IMR-90 (cell line): ENCODE measurements at regions not wholly inside any gene's neighbourhood (a gene's known extent, or its start where the extent isn't known, plus 50 kb on each side); places are given as distances from the start of the nearest gene placed in this dataset.

Experiments
- ATAC-seq: fragments of 200-7000 bp; cut with Tn5 transposase; 2 replicates; pipeline ENCODE4 v1.9.1; 2020; ENCODE audit warnings: low read depth, mild to moderate bottlenecking, moderate library complexity
- BruUV-seq: library from RNA; stranded (reverse); fragments of 400-500 nt; replicated peaks from 2 replicates; lab custom pipeline; 2021; lab: Mats Ljungman, UMichigan
- CTCF ChIA-PET: fragments of 300-600 bp; formaldehyde crosslinking; extraction: SDS; loops from one replicate; lab custom pipeline; 2021; ENCODE audit warnings: antibody characterized with exemption; lab: Yijun Ruan, JAX
- POLR2A ChIA-PET: fragments of 300-600 bp; sonication (Branson Sonifier 250); formaldehyde crosslinking; loops from one replicate; lab custom pipeline; 2022; ENCODE audit warnings: antibody characterized with exemption; ENCODE audit not compliant: unreplicated experiment; lab: Charles Lee
- DNase-seq: peaks from one replicate; pipeline ENCODE4 v3.0.0; 2013
- H2AFZ ChIP-seq: replicated peaks from 2 replicates; pipeline ENCODE3; 2013; ENCODE audit warnings: low read length, mild to moderate bottlenecking; ENCODE audit not compliant: poor library complexity
- H2AK5ac ChIP-seq: 2 replicates; pipeline ENCODE4 v1.6.1; 2013; ENCODE audit warnings: low read depth, low read length, inconsistent platforms
- H2AK9ac ChIP-seq: replicated peaks from 2 replicates; pipeline ENCODE3; 2013; ENCODE audit warnings: mild to moderate bottlenecking, low read depth, low read length, moderate library complexity; ENCODE audit not compliant: poor library complexity
- H2BK120ac ChIP-seq: 2 replicates; pipeline ENCODE4 v1.6.1; 2013; ENCODE audit warnings: low read depth, low read length, inconsistent platforms
- H2BK15ac ChIP-seq: 3 replicates; pipeline ENCODE4 v1.6.1; 2013; ENCODE audit warnings: low read depth, low read length, inconsistent platforms
- H2BK20ac ChIP-seq: 2 replicates; pipeline ENCODE4 v1.6.1; 2013; ENCODE audit warnings: low read depth, mild to moderate bottlenecking, inconsistent platforms, low read length, moderate library complexity
- H2BK5ac ChIP-seq: 2 replicates; pipeline ENCODE4 v1.6.1; 2013; ENCODE audit warnings: mild to moderate bottlenecking, low read depth, low read length, inconsistent platforms; ENCODE audit not compliant: poor library complexity, severe bottlenecking
- H3K14ac ChIP-seq: replicated peaks from 2 replicates; pipeline ENCODE4 v1.6.1; 2013; ENCODE audit warnings: low read depth, low read length, inconsistent platforms
- H3K18ac ChIP-seq: 2 replicates; pipeline ENCODE4 v1.6.1; 2013; ENCODE audit warnings: low read depth, low read length, control low read depth
- H3K23ac ChIP-seq: 2 replicates; pipeline ENCODE4 v1.6.1; 2013; ENCODE audit warnings: low read depth, low read length, inconsistent platforms
- H3K27ac ChIP-seq: 2 replicates; pipeline ENCODE4 v1.5.1; 2013; ENCODE audit warnings: mild to moderate bottlenecking, control low read depth, low read length; ENCODE audit not compliant: insufficient read depth
- H3K27me3 ChIP-seq: 2 replicates; pipeline ENCODE4 v1.6.1; 2013; ENCODE audit warnings: low read length; ENCODE audit not compliant: control insufficient read depth, insufficient read depth
- H3K36me3 ChIP-seq: 2 replicates; pipeline ENCODE4 v1.6.1; 2013; ENCODE audit warnings: low read length, mixed read lengths; ENCODE audit not compliant: control insufficient read depth, insufficient read depth
- H3K4ac ChIP-seq: 2 replicates; pipeline ENCODE4 v1.6.1; 2013; ENCODE audit warnings: low read depth, low read length, inconsistent platforms
- H3K4me1 ChIP-seq: 2 replicates; pipeline ENCODE4 v1.6.1; 2013; ENCODE audit warnings: low read length, mixed read lengths; ENCODE audit not compliant: control insufficient read depth, insufficient read depth
- H3K4me2 ChIP-seq: 2 replicates; pipeline ENCODE4 v1.6.1; 2013; ENCODE audit warnings: low read depth, mild to moderate bottlenecking, control low read depth, low read length, moderate library complexity
- H3K4me3 ChIP-seq: 2 replicates; pipeline ENCODE4 v1.5.1; 2013; ENCODE audit warnings: low read depth, mild to moderate bottlenecking, control low read depth, low read length, moderate library complexity; ENCODE audit not compliant: insufficient read depth
- H3K56ac ChIP-seq: 2 replicates; pipeline ENCODE4 v1.6.1; 2013; ENCODE audit warnings: low read length, inconsistent platforms; ENCODE audit not compliant: insufficient read depth; ENCODE audit errors: extremely low read depth
- H3K79me1 ChIP-seq, 2 experiments: 2 replicates each; pipeline ENCODE4 v1.6.1; 2013; ENCODE audit warnings: low read length in 2 of 2, inconsistent platforms in 1 of 2, low read depth in 1 of 2
- H3K9ac ChIP-seq: 2 replicates; pipeline ENCODE4 v1.6.1; 2013; ENCODE audit warnings: low read depth, low read length, control low read depth
- H3K9me1 ChIP-seq: 2 replicates; pipeline ENCODE4 v1.6.1; 2013; ENCODE audit warnings: low read length, inconsistent platforms; ENCODE audit not compliant: insufficient read depth
- H3K9me3 ChIP-seq: 2 replicates; pipeline ENCODE4 v1.6.1; 2013; ENCODE audit warnings: low read length; ENCODE audit not compliant: control insufficient read depth, insufficient read depth
- H4K20me1 ChIP-seq: 2 replicates; pipeline ENCODE4 v1.6.1; 2013; ENCODE audit warnings: low read length, inconsistent platforms; ENCODE audit not compliant: insufficient read depth
- H4K5ac ChIP-seq: 2 replicates; pipeline ENCODE4 v1.6.1; 2013; ENCODE audit warnings: mild to moderate bottlenecking, low read depth, low read length, control low read depth
- H4K8ac ChIP-seq, 2 experiments: 2 replicates each; pipeline ENCODE4 v1.6.1; 2013; ENCODE audit warnings: low read depth in 2 of 2, low read length in 2 of 2, control low read depth in 1 of 2, inconsistent platforms in 1 of 2
- H4K91ac ChIP-seq: 2 replicates; pipeline ENCODE4 v1.6.1; 2013; ENCODE audit warnings: low read depth, low read length, inconsistent platforms; ENCODE audit not compliant: insufficient read depth
- BHLHE40 ChIP-seq: fragments of 150-350 bp; IDR thresholded peaks from 2 replicates; pipeline ENCODE4 v1.6.1; 2016; ENCODE audit warnings: mild to moderate bottlenecking, low read depth, low read length
- CEBPB ChIP-seq: IDR thresholded peaks from 2 replicates; pipeline ENCODE4 v1.6.1; 2012; ENCODE audit warnings: low read depth, low read length, improper control_type of control experiment
- CHD1 ChIP-seq: IDR thresholded peaks from 2 replicates; pipeline ENCODE4 v1.6.1; 2012; ENCODE audit warnings: low read depth, low read length, improper control_type of control experiment
- FOS ChIP-seq: fragments of 150-350 bp; IDR thresholded peaks from 2 replicates; pipeline ENCODE4 v1.6.1; 2016; ENCODE audit warnings: low read depth, low read length
- MAFK ChIP-seq: IDR thresholded peaks from 2 replicates; pipeline ENCODE4 v1.6.1; 2012; ENCODE audit warnings: low read depth, low read length, improper control_type of control experiment
- MAZ ChIP-seq: IDR thresholded peaks from 2 replicates; pipeline ENCODE4 v1.6.1; 2012; ENCODE audit warnings: low read depth, mild to moderate bottlenecking, low read length, improper control_type of control experiment, moderate library complexity, borderline replicate concordance
- MXI1 ChIP-seq: IDR thresholded peaks from 2 replicates; pipeline ENCODE4 v1.6.1; 2012; ENCODE audit warnings: low read depth, mild to moderate bottlenecking, low read length, moderate library complexity, borderline replicate concordance
- NFE2L2 ChIP-seq: fragments of 150-350 bp; IDR thresholded peaks from 2 replicates; pipeline ENCODE4 v1.6.1; 2016; ENCODE audit warnings: low read depth, mild to moderate bottlenecking, low read length
- POLR2A ChIP-seq: IDR thresholded peaks from 2 replicates; pipeline ENCODE4 v1.6.1; 2012; ENCODE audit warnings: mild to moderate bottlenecking, low read depth, low read length
- RAD21 ChIP-seq: IDR thresholded peaks from 2 replicates; pipeline ENCODE4 v1.6.1; 2012; ENCODE audit warnings: low read length, improper control_type of control experiment
- RCOR1 ChIP-seq: IDR thresholded peaks from 2 replicates; pipeline ENCODE4 v1.6.1; 2012; ENCODE audit warnings: mild to moderate bottlenecking, low read length, improper control_type of control experiment; ENCODE audit not compliant: insufficient replicate concordance
- RFX5 ChIP-seq: IDR thresholded peaks from 2 replicates; pipeline ENCODE4 v1.8.0; 2012; ENCODE audit warnings: low read depth, mild to moderate bottlenecking, low read length, moderate library complexity
- SMC3 ChIP-seq: fragments of 150-350 bp; IDR thresholded peaks from 2 replicates; pipeline ENCODE4 v1.6.1; 2016; ENCODE audit warnings: low read depth, mild to moderate bottlenecking, antibody characterized with exemption, low read length, moderate library complexity
- WGBS, 2 experiments: methylation state at CpG; one replicate each; pipeline versions ENCODE4 v1.1.5 to v1.1.7; 2013; ENCODE audit warnings: missing lambda C conversion rate in 2 of 2; ENCODE audit not compliant: insufficient read length in 1 of 2; ENCODE audit errors: extremely low coverage in 2 of 2; 5-methylcytosine and 5-hydroxymethylcytosine counted together
- dilution Hi-C: fragments of 300-500 bp; cut with HindIII; formaldehyde crosslinking; loops from one replicate; pipeline ENCODE4 v1.14.3; 2018; ENCODE audit warnings: low sequenced_read_pairs; ENCODE audit not compliant: unreplicated experiment
- in situ Hi-C: fragments of 300-500 bp; cut with MboI; formaldehyde crosslinking; loops from 3 replicates; pipeline ENCODE4 v1.14.3; 2019; ENCODE audit warnings: low sequenced_read_pairs, inconsistent platforms, mixed read lengths
- intact Hi-C: fragments of 100-400 bp; cut with micrococcal nuclease; formaldehyde crosslinking; loops from 2 replicates; pipeline ENCODE4 v1.10.0; 2022
- TF ChIP-seq, protein P1 (sequence below): conservative IDR thresholded peaks from 2 replicates; pipeline ENCODE4 v1.5.1; 2012; ENCODE audit warnings: mild to moderate bottlenecking, low read depth, low read length, improper control_type of control experiment
- TF ChIP-seq, protein P2 (sequence below): fragments of 150-350 bp; IDR thresholded peaks from 2 replicates; pipeline ENCODE4 v1.6.1; 2017; ENCODE audit warnings: mild to moderate bottlenecking, antibody characterized with exemption, low read length, low read depth
- TF ChIP-seq, protein P3 (sequence below): fragments of 150-350 bp; IDR thresholded peaks from 2 replicates; pipeline ENCODE4 v1.6.1; 2016; ENCODE audit warnings: low read depth, mild to moderate bottlenecking, low read length, moderate library complexity, borderline replicate concordance

DNA sequence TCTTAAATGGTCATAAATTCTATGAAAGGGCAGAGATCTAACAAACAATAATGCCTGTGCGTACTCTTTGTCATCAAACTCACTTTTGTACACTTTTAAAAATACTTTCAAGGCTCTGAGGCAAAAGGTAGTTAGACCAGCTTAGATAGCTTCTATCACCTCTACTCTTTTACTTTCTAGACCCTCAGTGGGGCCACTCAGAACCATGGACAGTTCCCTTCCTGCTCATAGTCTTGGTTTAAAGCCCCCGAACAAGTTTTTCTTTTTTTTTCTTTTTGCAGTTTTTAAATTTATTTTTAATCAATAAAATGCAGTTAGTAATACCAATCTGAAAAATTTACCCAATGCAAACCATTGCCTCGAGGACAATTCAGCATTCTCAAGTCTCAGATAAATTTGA lies 460.5 kb upstream of the CNKSR2 start:
- ATAC-seq: no peak
- TF ChIP-seq NFE2L2 (no peak), MXI1 (no peak), RCOR1 (no peak), BHLHE40 (no peak), RAD21 (no peak), POLR2A (no peak), CEBPB (no peak), RFX5 (no peak), MAZ (no peak), FOS (no peak), SMC3 (no peak), CHD1 (no peak), MAFK (no peak)
- TF ChIP-seq, protein P1, sequence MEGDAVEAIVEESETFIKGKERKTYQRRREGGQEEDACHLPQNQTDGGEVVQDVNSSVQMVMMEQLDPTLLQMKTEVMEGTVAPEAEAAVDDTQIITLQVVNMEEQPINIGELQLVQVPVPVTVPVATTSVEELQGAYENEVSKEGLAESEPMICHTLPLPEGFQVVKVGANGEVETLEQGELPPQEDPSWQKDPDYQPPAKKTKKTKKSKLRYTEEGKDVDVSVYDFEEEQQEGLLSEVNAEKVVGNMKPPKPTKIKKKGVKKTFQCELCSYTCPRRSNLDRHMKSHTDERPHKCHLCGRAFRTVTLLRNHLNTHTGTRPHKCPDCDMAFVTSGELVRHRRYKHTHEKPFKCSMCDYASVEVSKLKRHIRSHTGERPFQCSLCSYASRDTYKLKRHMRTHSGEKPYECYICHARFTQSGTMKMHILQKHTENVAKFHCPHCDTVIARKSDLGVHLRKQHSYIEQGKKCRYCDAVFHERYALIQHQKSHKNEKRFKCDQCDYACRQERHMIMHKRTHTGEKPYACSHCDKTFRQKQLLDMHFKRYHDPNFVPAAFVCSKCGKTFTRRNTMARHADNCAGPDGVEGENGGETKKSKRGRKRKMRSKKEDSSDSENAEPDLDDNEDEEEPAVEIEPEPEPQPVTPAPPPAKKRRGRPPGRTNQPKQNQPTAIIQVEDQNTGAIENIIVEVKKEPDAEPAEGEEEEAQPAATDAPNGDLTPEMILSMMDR: no peak
- TF ChIP-seq, protein P2, sequence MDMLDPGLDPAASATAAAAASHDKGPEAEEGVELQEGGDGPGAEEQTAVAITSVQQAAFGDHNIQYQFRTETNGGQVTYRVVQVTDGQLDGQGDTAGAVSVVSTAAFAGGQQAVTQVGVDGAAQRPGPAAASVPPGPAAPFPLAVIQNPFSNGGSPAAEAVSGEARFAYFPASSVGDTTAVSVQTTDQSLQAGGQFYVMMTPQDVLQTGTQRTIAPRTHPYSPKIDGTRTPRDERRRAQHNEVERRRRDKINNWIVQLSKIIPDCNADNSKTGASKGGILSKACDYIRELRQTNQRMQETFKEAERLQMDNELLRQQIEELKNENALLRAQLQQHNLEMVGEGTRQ: no peak
- TF ChIP-seq, protein P3, sequence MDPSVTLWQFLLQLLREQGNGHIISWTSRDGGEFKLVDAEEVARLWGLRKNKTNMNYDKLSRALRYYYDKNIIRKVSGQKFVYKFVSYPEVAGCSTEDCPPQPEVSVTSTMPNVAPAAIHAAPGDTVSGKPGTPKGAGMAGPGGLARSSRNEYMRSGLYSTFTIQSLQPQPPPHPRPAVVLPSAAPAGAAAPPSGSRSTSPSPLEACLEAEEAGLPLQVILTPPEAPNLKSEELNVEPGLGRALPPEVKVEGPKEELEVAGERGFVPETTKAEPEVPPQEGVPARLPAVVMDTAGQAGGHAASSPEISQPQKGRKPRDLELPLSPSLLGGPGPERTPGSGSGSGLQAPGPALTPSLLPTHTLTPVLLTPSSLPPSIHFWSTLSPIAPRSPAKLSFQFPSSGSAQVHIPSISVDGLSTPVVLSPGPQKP: no peak
- no peak overlapping the region for H3K4me2 ChIP-seq

More for the DNA sequence above, 460.5 kb upstream of the CNKSR2 start:
- Histone ChIP-seq H2BK20ac (no peak overlapping the region), H4K5ac (no peak overlapping the region), H3K56ac (no peak overlapping the region), H3K9me3 (no peaks in the 10 kb centered on the region), H3K79me1 (no peaks in the 10 kb centered on the region), H2AFZ (no peak overlapping the region), H3K9me1 (no peaks in the 10 kb centered on the region), H3K9ac (no peak overlapping the region), H4K91ac (no peak overlapping the region), H2AK9ac (no peak overlapping the region), H3K27ac (no peak overlapping the region), H3K14ac (no peak overlapping the region), H3K18ac (no peak overlapping the region), H3K36me3 (no peaks in the 10 kb centered on the region), H4K8ac (no peak overlapping the region), H3K27me3 (no peaks in the 10 kb centered on the region), H2AK5ac (no peak overlapping the region), H2BK5ac (no peak overlapping the region), H3K23ac (no peak overlapping the region), H2BK15ac (no peak overlapping the region), H3K4me1 (no peaks in the 10 kb centered on the region), H3K4ac (no peak overlapping the region), H4K20me1 (no peaks in the 10 kb centered on the region), H2BK120ac (no peak overlapping the region), H3K4me3 (no peak overlapping the region)
- BruUV-seq: no TSS peak
- ChIA-PET CTCF (no interaction called here), POLR2A (no interaction called here)
- intact Hi-C loops (no loop called here), dilution Hi-C loops (no loop called here), in situ Hi-C loops (no loop called here)
- no CpG with 5 or more reads among the region's 3 CpGs for WGBS, 2 experiments
- DNase-seq: no peak
